ENCODE measurements at regions not wholly inside any gene's neighbourhood (a gene's known extent, or its start where the extent isn't known, plus 50 kb on each side); places are given as distances from the start of the nearest gene placed in this dataset.

DNA sequence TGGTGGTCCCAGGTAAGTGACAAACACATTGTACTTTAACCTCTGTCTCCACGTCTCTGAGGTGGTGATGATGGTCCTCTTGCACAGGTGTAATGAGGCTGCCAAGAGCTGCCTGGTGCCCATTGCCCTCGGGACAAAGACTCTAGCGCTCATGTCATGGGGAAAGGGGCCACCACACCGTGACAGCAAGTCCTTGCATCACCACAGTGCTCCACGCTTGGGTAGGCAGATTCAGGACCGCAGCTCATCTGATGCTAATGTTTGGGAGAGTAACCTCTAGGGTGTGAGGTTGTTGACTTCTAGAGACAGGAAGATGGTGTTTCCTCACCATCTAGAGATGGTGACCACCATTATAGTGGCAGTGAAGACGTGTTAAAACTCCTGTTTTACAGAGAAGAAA lies 395.6 kb downstream of the ADRA2A start (continued):
- TF ChIP-seq ZNF558 (tag by site-specific recombination; IDR thresholded peaks at IDR 0.05) (no peak), ZNF341 (tag by site-specific recombination; IDR thresholded peaks at IDR 0.05; ENCODE audit: low read depth) (no peak)
- TF ChIP-seq, protein P1, sequence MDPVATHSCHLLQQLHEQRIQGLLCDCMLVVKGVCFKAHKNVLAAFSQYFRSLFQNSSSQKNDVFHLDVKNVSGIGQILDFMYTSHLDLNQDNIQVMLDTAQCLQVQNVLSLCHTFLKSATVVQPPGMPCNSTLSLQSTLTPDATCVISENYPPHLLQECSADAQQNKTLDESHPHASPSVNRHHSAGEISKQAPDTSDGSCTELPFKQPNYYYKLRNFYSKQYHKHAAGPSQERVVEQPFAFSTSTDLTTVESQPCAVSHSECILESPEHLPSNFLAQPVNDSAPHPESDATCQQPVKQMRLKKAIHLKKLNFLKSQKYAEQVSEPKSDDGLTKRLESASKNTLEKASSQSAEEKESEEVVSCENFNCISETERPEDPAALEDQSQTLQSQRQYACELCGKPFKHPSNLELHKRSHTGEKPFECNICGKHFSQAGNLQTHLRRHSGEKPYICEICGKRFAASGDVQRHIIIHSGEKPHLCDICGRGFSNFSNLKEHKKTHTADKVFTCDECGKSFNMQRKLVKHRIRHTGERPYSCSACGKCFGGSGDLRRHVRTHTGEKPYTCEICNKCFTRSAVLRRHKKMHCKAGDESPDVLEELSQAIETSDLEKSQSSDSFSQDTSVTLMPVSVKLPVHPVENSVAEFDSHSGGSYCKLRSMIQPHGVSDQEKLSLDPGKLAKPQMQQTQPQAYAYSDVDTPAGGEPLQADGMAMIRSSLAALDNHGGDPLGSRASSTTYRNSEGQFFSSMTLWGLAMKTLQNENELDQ (tag by site-specific recombination; IDR thresholded peaks at IDR 0.05; ENCODE audit: low read depth): no peak

GRCh38 chr10:111473361-111473760 lies 396.5 kb downstream of the ADRA2A start:
- POLR2A ChIA-PET: no interaction called here
- TF ChIP-seq, protein P2, sequence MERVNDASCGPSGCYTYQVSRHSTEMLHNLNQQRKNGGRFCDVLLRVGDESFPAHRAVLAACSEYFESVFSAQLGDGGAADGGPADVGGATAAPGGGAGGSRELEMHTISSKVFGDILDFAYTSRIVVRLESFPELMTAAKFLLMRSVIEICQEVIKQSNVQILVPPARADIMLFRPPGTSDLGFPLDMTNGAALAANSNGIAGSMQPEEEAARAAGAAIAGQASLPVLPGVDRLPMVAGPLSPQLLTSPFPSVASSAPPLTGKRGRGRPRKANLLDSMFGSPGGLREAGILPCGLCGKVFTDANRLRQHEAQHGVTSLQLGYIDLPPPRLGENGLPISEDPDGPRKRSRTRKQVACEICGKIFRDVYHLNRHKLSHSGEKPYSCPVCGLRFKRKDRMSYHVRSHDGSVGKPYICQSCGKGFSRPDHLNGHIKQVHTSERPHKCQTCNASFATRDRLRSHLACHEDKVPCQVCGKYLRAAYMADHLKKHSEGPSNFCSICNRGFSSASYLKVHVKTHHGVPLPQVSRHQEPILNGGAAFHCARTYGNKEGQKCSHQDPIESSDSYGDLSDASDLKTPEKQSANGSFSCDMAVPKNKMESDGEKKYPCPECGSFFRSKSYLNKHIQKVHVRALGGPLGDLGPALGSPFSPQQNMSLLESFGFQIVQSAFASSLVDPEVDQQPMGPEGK (tag by site-specific recombination; IDR thresholded peaks at IDR 0.05): no peak
- TF ChIP-seq BCL11A (tag by site-specific recombination; IDR thresholded peaks at IDR 0.05; ENCODE audit: low read depth) (no peak), ZNF473 (tag by site-specific recombination; IDR thresholded peaks at IDR 0.05) (no peak), ZSCAN30 (tag by site-specific recombination; IDR thresholded peaks at IDR 0.05) (no peak), ZNF292 (tag by site-specific recombination; IDR thresholded peaks at IDR 0.05; ENCODE audit: borderline replicate concordance, low read depth) (no peak), SALL2 (tag by site-specific recombination; IDR thresholded peaks at IDR 0.05; ENCODE audit: borderline replicate concordance) (no peak), ZNF23 (tag by site-specific recombination; IDR thresholded peaks at IDR 0.05; ENCODE audit: borderline replicate concordance) (no peak), ZNF114 (tag by site-specific recombination; IDR thresholded peaks at IDR 0.05) (no peak)
- TF ChIP-seq, protein P3, sequence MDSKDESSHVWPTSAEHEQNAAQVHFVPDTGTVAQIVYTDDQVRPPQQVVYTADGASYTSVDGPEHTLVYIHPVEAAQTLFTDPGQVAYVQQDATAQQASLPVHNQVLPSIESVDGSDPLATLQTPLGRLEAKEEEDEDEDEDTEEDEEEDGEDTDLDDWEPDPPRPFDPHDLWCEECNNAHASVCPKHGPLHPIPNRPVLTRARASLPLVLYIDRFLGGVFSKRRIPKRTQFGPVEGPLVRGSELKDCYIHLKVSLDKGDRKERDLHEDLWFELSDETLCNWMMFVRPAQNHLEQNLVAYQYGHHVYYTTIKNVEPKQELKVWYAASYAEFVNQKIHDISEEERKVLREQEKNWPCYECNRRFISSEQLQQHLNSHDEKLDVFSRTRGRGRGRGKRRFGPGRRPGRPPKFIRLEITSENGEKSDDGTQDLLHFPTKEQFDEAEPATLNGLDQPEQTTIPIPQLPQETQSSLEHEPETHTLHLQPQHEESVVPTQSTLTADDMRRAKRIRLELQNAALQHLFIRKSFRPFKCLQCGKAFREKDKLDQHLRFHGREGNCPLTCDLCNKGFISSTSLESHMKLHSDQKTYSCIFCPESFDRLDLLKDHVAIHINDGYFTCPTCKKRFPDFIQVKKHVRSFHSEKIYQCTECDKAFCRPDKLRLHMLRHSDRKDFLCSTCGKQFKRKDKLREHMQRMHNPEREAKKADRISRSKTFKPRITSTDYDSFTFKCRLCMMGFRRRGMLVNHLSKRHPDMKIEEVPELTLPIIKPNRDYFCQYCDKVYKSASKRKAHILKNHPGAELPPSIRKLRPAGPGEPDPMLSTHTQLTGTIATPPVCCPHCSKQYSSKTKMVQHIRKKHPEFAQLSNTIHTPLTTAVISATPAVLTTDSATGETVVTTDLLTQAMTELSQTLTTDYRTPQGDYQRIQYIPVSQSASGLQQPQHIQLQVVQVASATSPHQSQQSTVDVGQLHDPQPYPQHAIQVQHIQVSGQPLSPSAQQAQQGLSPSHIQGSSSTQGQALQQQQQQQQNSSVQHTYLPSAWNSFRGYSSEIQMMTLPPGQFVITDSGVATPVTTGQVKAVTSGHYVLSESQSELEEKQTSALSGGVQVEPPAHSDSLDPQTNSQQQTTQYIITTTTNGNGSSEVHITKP (tag by site-specific recombination; IDR thresholded peaks at IDR 0.05): no peak
- H3K36me3 ChIP-seq (ENCODE audit: control insufficient read depth in 2 of 2, insufficient read depth in 1 of 2, low read length in 2 of 2): no peaks in the 10 kb centered on the region
- H3K27ac ChIP-seq (ENCODE audit: extremely low read depth, low read depth, low read length): no peak overlapping the region
- no peaks in the 10 kb centered on the region for H3K9me3 ChIP-seq (ENCODE audit: control insufficient read depth, insufficient read depth, low read depth, low read length)
- no peak overlapping the region for H3K4me3 ChIP-seq (ENCODE audit: low read depth, low read length)
- CTCF ChIA-PET: interaction anchor here (0.8 kb wide), 1 partner anchor 397 kb away, joined by 3 read pairs; the partner anchor contains the start of gene ADRA2A
- H3K4me1 ChIP-seq (ENCODE audit: control insufficient read depth, insufficient read depth, low read length): no peaks in the 10 kb centered on the region

- TF ChIP-seq ZFP37 (tag by site-specific recombination; IDR thresholded peaks at IDR 0.05): no peak
- TF ChIP-seq ZNF747 (tag by site-specific recombination; IDR thresholded peaks at IDR 0.05): no peak
- TF ChIP-seq ZNF114 (tag by site-specific recombination; IDR thresholded peaks at IDR 0.05): no peak
- no peak for TF ChIP-seq ZNF174 (tag by site-specific recombination; IDR thresholded peaks at IDR 0.05)
- TF ChIP-seq HOXD13 (CRISPR knock-in tag; IDR thresholded peaks at IDR 0.05; ENCODE audit: borderline replicate concordance): no peak
- no peak for TF ChIP-seq BCL11A (tag by site-specific recombination; IDR thresholded peaks at IDR 0.05; ENCODE audit: low read depth)
- TF ChIP-seq KLF9 (tag by site-specific recombination; IDR thresholded peaks at IDR 0.05; ENCODE audit: low read depth): no peak
- TF ChIP-seq ZFP41 (tag by site-specific recombination; IDR thresholded peaks at IDR 0.05; ENCODE audit: borderline replicate concordance): no peak
- no peak for TF ChIP-seq ZNF600 (tag by site-specific recombination; IDR thresholded peaks at IDR 0.05)
- no peak for TF ChIP-seq GLI4 (tag by site-specific recombination; IDR thresholded peaks at IDR 0.05)
- TF ChIP-seq WT1 (tag by site-specific recombination; IDR thresholded peaks at IDR 0.05): no peak
- no peak for TF ChIP-seq ZNF239 (tag by site-specific recombination; IDR thresholded peaks at IDR 0.05)
- no peak for TF ChIP-seq MYNN (tag by site-specific recombination; IDR thresholded peaks at IDR 0.05; ENCODE audit: borderline replicate concordance)
- POLR2A ChIA-PET: no interaction called here
Observed at GRCh38 chr10:111474786-111475185, 398.0 kb downstream of the ADRA2A start.

More at GRCh38 chr10:111474786-111475185, 398.0 kb downstream of the ADRA2A start:
- Histone ChIP-seq H3K4me1 (ENCODE audit: control insufficient read depth, insufficient read depth, low read length) (no peaks in the 10 kb centered on the region), H3K36me3 (ENCODE audit: control insufficient read depth in 2 of 2, insufficient read depth in 1 of 2, low read length in 2 of 2) (no peaks in the 10 kb centered on the region), H3K4me3 (ENCODE audit: low read depth, low read length) (no peak overlapping the region), H3K27ac (ENCODE audit: extremely low read depth, low read depth, low read length) (no peak overlapping the region), H3K9me3 (ENCODE audit: control insufficient read depth, insufficient read depth, low read depth, low read length) (no peaks in the 10 kb centered on the region)
- CTCF ChIA-PET: interaction anchor here (1.2 kb wide), 1 partner anchor 125 kb away, joined by 3 read pairs; no protein-coding TSS in a partner anchor

Data from HEK293 (cell line).